ENCODE measurements at regions not wholly inside any gene's neighbourhood (a gene's known extent, or its start where the extent isn't known, plus 50 kb on each side); places are given as distances from the start of the nearest gene placed in this dataset.

GRCh38 chr6:48280035-48280620 lies 169.1 kb upstream of the PTCHD4 start:
- 55 to 85% methylated on average over 1 of the region's 1 CpG for WGBS, 2 donors
- no peaks in the 10 kb centered on the region for H3K4me1 ChIP-seq
- H3K4me3 ChIP-seq = no peak overlapping the region
- no peak for DNase-seq
- H3K27me3 ChIP-seq = no peaks in the 10 kb centered on the region
- no peaks in the 10 kb centered on the region for H3K9me3 ChIP-seq
- no peak for TF ChIP-seq CTCF (IDR thresholded peaks at IDR 0.05)
- no peak for TF ChIP-seq POLR2A (IDR thresholded peaks at IDR 0.05)
- H3K36me3 ChIP-seq = no peaks in the 10 kb centered on the region
- intact Hi-C loops (cut with DNase I) = no loop called here
- H3K27ac ChIP-seq = no peak overlapping the region

GRCh38 chr6:48278261-48278660 lies 167.3 kb upstream of the PTCHD4 start:
- no peak for DNase-seq
- intact Hi-C loops (cut with DNase I) = no loop called here
- TF ChIP-seq CTCF (IDR thresholded peaks at IDR 0.05) = no peak
- TF ChIP-seq POLR2A (IDR thresholded peaks at IDR 0.05) = no peak
- no peaks in the 10 kb centered on the region for H3K9me3 ChIP-seq
- H3K27me3 ChIP-seq = no peaks in the 10 kb centered on the region
- H3K36me3 ChIP-seq = no peaks in the 10 kb centered on the region
- no peak overlapping the region for H3K4me3 ChIP-seq
- WGBS, 2 donors = 77 to 83% methylated on average over 1 of the region's 1 CpG
- H3K4me1 ChIP-seq = no peaks in the 10 kb centered on the region
- H3K27ac ChIP-seq = no peak overlapping the region

- intact Hi-C loops (cut with DNase I) = no loop called here
- DNase-seq = no peak
- WGBS, 2 donors = 85 to 94% methylated on average over 1 of the region's 1 CpG
- Histone ChIP-seq H3K4me1 (no peaks in the 10 kb centered on the region), H3K36me3 (no peaks in the 10 kb centered on the region), H3K27ac (no peak overlapping the region), H3K4me3 (no peak overlapping the region), H3K9me3 (peaks cover 0 to 2% (median 0%) of the 10 kb centered on the region in 3 donors), H3K27me3 (no peaks in the 10 kb centered on the region)
- TF ChIP-seq CTCF (IDR thresholded peaks at IDR 0.05) (no peak), POLR2A (IDR thresholded peaks at IDR 0.05) (no peak)
These were observed 161.5 kb upstream of the PTCHD4 start for GRCh38 chr6:48272518-48272917.

- TF ChIP-seq POLR2A (IDR thresholded peaks at IDR 0.05) (no peak), CTCF (IDR thresholded peaks at IDR 0.05) (no peak)
- no peak overlapping the region for H3K27ac ChIP-seq
- no peaks in the 10 kb centered on the region for H3K36me3 ChIP-seq
- H3K4me1 ChIP-seq = peaks cover 0 to 5% (median 0%) of the 10 kb centered on the region in 3 donors
- no peak overlapping the region for H3K4me3 ChIP-seq
- no peaks in the 10 kb centered on the region for H3K27me3 ChIP-seq
- no peaks in the 10 kb centered on the region for H3K9me3 ChIP-seq
- 79 to 88% methylated on average over 3 of the region's 3 CpGs for WGBS, 2 donors
- no peak for DNase-seq
- intact Hi-C loops (cut with DNase I) = no loop called here
These were observed 144.1 kb upstream of the PTCHD4 start for GRCh38 chr6:48255094-48255493.

- H3K9me3 ChIP-seq = no peaks in the 10 kb centered on the region
- intact Hi-C loops (cut with DNase I) = no loop called here
- 42 to 49% methylated on average over 3 of the region's 3 CpGs for WGBS, 2 donors
These were observed 138.1 kb upstream of the PTCHD4 start for GRCh38 chr6:48249071-48249470.

More at GRCh38 chr6:48249071-48249470, 138.1 kb upstream of the PTCHD4 start:
- Histone ChIP-seq H3K36me3 (no peaks in the 10 kb centered on the region), H3K4me3 (no peak overlapping the region), H3K27me3 (no peaks in the 10 kb centered on the region), H3K27ac (no peak overlapping the region), H3K4me1 (peaks cover 0 to 12% (median 3%) of the 10 kb centered on the region in 3 donors)
- no peak for DNase-seq
- TF ChIP-seq CTCF (IDR thresholded peaks at IDR 0.05) (no peak), POLR2A (IDR thresholded peaks at IDR 0.05) (no peak)
